Pancreas (tissue), 10 donors: ENCODE measurements at regions not wholly inside any gene's neighbourhood (a gene's known extent, or its start where the extent isn't known, plus 50 kb on each side); places are given as distances from the start of the nearest gene placed in this dataset.

Source experiments
- ATAC-seq, 4 donors: fragments of 200-7000 bp; cut with Tn5 transposase; one replicate each; pipeline versions ENCODE4 v1.8.0 to v1.9.1; 2020; ENCODE audit warnings: mild to moderate bottlenecking in 4 of 4, moderate library complexity in 4 of 4
- DNase-seq, 6 donors: peaks; one replicate each; pipeline ENCODE4 v3.0.0-alpha.2; 2020
- FAIRE-seq: peaks from 2 replicates; lab custom pipeline; 2012; peaks lifted over from hg19 to GRCh38; lab: Jason Lieb, UNC
- H3K27ac ChIP-seq, 4 donors: fragments of 200-600 bp; sonication (generic); 1 replicate in 3 of 4; 2 replicates in 1 of 4; pipeline versions ENCODE4 v1.5.0 to v1.8.0; 2020
- H3K27me3 ChIP-seq, 4 donors: fragments of 200-600 bp; one replicate each; pipeline ENCODE4 v1.8.0; 2021
- H3K36me3 ChIP-seq, 3 donors: fragments of 200-600 bp; sonication (generic) in 1 of 3; one replicate each; pipeline versions ENCODE4 v1.5.0 to v1.8.0; 2020 to 2021
- H3K4me1 ChIP-seq, 3 donors: fragments of 200-600 bp; one replicate each; pipeline ENCODE4 v1.8.0; 2021
- H3K4me3 ChIP-seq, 4 donors: fragments of 200-600 bp; sonication (generic) in 2 of 4; one replicate each; pipeline versions ENCODE4 v1.5.0 to v1.8.0; 2020 to 2021
- H3K9me3 ChIP-seq, 4 donors: fragments of 200-600 bp; one replicate each; pipeline ENCODE4 v1.8.0; 2021
- CTCF ChIP-seq, 4 donors: fragments of 200-600 bp; sonication (generic) in 3 of 4; IDR thresholded peaks; one replicate each; pipeline versions ENCODE4 v1.5.0 to v1.8.0; 2021; ENCODE audit warnings: antibody characterized with exemption in 4 of 4
- WGBS, 2 donors: extraction: QIAGEN DNeasy Blood & Tissue Kit; methylation state at CpG; one replicate each; pipeline ENCODE4 v1.1.7; 2013; 5-methylcytosine and 5-hydroxymethylcytosine counted together
- intact Hi-C, 3 donors: fragments of 100-400 bp; cut with DNase I; formaldehyde crosslinking; loops; one replicate each; pipeline versions ENCODE4 v1.11.1 to v1.14.2; 2022
- donor health status: healthy with polysubstance abuse.
- donor health status: DM: no; HTN: no; CAD: no; lungs with moderate emphysema.
- donor health status: DM: no; HTN: no; CAD: no.
- donor health status: control.
- donor health status: control.
- donor health status: Bipolar disorder and iron deficiency.
- donor health status: DM: yes; HTN: yes; CAD: no.
- donor health status: DM: no; HTN: no; CAD: no.
- donor health status: DM: no; HTN: no; CAD: no.
- donor health status: DM: yes; HTN: yes; CAD: no.

- FAIRE-seq = no peak
- no peak for DNase-seq
- Histone ChIP-seq H3K27me3 (peaks cover 0 to 4% (median 0%) of the 10 kb centered on the region in 4 donors), H3K9me3 (no peaks in the 10 kb centered on the region), H3K36me3 (no peaks in the 10 kb centered on the region), H3K27ac (no peak overlapping the region), H3K4me3 (no peak overlapping the region), H3K4me1 (no peaks in the 10 kb centered on the region)
- intact Hi-C loops = no loop called here
- no peak for TF ChIP-seq CTCF (IDR thresholded peaks at IDR 0.05)
- ATAC-seq = no peak
- WGBS, 2 donors = 72 to 86% methylated on average over 7 of the region's 7 CpGs
Measured at GRCh38 chr2:201956361-201956760, 77.3 kb upstream of the FZD7 start.

DNA sequence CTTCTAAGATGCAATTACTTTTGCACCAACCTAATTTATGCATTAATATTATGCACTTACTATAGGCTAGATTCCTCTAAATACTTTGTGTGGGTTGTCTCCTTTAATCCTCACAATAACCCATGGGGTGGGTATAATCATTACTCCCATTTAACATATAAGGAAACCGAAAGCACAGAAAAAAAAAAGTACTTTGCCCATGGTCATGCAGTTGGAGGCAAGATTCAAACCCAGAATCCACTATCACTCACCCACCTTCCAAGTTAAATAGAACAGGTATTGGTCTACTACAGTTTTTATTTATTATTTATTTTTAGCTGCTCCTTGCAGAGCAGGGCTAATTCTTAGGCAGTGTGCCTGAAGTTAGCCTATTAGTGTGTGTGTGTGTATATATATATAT, 76.6 kb upstream of the FZD7 start:
- no peak for ATAC-seq
- intact Hi-C loops = no loop called here
- no peak for FAIRE-seq
- Histone ChIP-seq H3K4me3 (no peak overlapping the region), H3K27me3 (peaks cover 0 to 4% (median 0%) of the 10 kb centered on the region in 4 donors), H3K4me1 (no peaks in the 10 kb centered on the region), H3K9me3 (no peaks in the 10 kb centered on the region), H3K36me3 (no peaks in the 10 kb centered on the region), H3K27ac (no peak overlapping the region)
- no peak for DNase-seq
- TF ChIP-seq CTCF (IDR thresholded peaks at IDR 0.05) = no peak
- 55 to 91% methylated on average over 1 of the region's 1 CpG for WGBS, 2 donors

GRCh38 chr2:201959198-201959597, 74.5 kb upstream of the FZD7 start:
- intact Hi-C loops = no loop called here
- no peaks in the 10 kb centered on the region for H3K4me1 ChIP-seq
- H3K27me3 ChIP-seq = peaks cover 0 to 4% (median 0%) of the 10 kb centered on the region in 4 donors
- DNase-seq = no peak
- no peak for FAIRE-seq
- WGBS, 2 donors = 43 to 60% methylated on average over 6 of the region's 6 CpGs
- ATAC-seq = no peak
- H3K36me3 ChIP-seq = no peaks in the 10 kb centered on the region
- no peak for TF ChIP-seq CTCF (IDR thresholded peaks at IDR 0.05)
- no peak overlapping the region for H3K27ac ChIP-seq
- no peak overlapping the region for H3K4me3 ChIP-seq
- no peaks in the 10 kb centered on the region for H3K9me3 ChIP-seq

DNA sequence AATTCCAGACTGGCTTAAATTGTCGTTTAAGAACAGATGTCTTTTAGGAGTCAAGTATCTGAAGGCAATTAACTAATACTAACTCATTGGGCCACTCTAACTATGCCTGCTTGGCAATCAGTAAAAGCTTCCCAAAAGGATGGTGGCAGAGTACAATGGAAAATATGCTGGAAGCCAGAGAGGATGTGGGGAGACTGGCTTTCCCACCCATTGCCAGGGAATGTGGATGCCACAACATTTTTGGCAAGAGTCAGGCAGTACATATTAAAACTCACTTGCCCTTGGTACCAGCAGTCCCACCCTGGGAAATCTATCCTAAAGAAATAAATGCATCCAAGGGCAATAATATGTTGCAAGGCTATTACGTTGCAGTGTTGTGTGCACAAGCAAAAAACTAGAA, 74.0 kb upstream of the FZD7 start:
- ATAC-seq = no peak
- Histone ChIP-seq H3K27me3 (peaks cover 0 to 4% (median 0%) of the 10 kb centered on the region in 4 donors), H3K36me3 (no peaks in the 10 kb centered on the region), H3K27ac (no peak overlapping the region), H3K4me3 (no peak overlapping the region), H3K4me1 (no peaks in the 10 kb centered on the region), H3K9me3 (no peaks in the 10 kb centered on the region)
- intact Hi-C loops = no loop called here
- 44 to 55% methylated on average over 2 of the region's 2 CpGs for WGBS, 2 donors
- no peak for TF ChIP-seq CTCF (IDR thresholded peaks at IDR 0.05)
- DNase-seq = no peak
- FAIRE-seq = no peak

DNA sequence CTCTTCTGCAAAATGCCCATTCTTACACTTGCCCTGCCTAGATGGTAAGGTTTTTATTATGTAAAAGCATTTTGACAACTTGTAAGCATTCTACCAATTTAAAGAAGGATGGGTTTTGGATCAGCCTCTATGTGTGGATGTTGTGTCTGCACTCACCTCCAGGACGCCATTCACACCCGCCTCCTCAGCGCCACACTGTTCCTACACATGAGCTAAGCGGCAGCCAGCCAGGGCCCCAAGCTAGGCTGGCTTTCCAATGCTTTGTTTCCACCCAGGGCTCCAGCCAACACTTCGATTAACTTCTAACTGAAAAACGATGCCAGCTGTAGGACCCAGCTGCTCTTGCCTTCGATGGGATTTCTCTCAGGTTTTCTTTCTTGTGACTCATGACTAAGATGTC, 73.3 kb upstream of the FZD7 start:
- WGBS, 2 donors = 74 to 77% methylated on average over 7 of the region's 7 CpGs
- Histone ChIP-seq H3K27me3 (peaks cover 0 to 4% (median 0%) of the 10 kb centered on the region in 4 donors), H3K4me1 (no peaks in the 10 kb centered on the region), H3K36me3 (no peaks in the 10 kb centered on the region), H3K4me3 (no peak overlapping the region), H3K27ac (no peak overlapping the region), H3K9me3 (no peaks in the 10 kb centered on the region)
- no peak for TF ChIP-seq CTCF (IDR thresholded peaks at IDR 0.05)
- ATAC-seq (no peak), DNase-seq (no peak), FAIRE-seq (no peak)
- intact Hi-C loops = no loop called here
